Thyroid gland (tissue), 4 donors: ENCODE measurements at regions not wholly inside any gene's neighbourhood (a gene's known extent, or its start where the extent isn't known, plus 50 kb on each side); places are given as distances from the start of the nearest gene placed in this dataset.

Source experiments
- DNase-seq, 2 donors: peaks; one replicate each; pipeline ENCODE4 v3.0.0-alpha.2; 2019
- H3K27ac ChIP-seq, 3 donors: fragments of 200-600 bp; sonication (generic); 1 replicate in 2 of 3; 2 replicates in 1 of 3; pipeline ENCODE4 v1.5.1; 2016 to 2019; ENCODE audit warnings: mild to moderate bottlenecking in 1 of 3, moderate library complexity in 1 of 3
- H3K27me3 ChIP-seq: fragments of 200-600 bp; sonication (generic); one replicate; pipeline ENCODE4 v1.5.1; 2019
- H3K36me3 ChIP-seq, 2 donors: fragments of 200-600 bp; sonication (generic); one replicate each; pipeline ENCODE4 v1.5.1; 2016 to 2019
- H3K4me1 ChIP-seq, 2 donors: fragments of 200-600 bp; sonication (generic); one replicate each; pipeline ENCODE4 v1.5.1; 2017 to 2019
- H3K4me3 ChIP-seq, 3 donors: fragments of 200-600 bp; sonication (generic); replicated peaks in 1 of 3; 1 replicate in 2 of 3; 2 replicates in 1 of 3; pipeline ENCODE4 v1.5.1; 2016; ENCODE audit warnings: mild to moderate bottlenecking in 1 of 3
- H3K9me3 ChIP-seq: fragments of 200-600 bp; sonication (generic); one replicate; pipeline ENCODE4 v1.5.1; 2017
- CTCF ChIP-seq, 6 experiments: fragments of 200-600 bp in 3 of 6; fragments of 450-650 bp in 3 of 6; sonication (generic) in 3 of 6; IDR thresholded peaks; one replicate each; pipeline ENCODE4 v1.5.1; 2016 to 2019; ENCODE audit warnings: antibody characterized with exemption in 6 of 6, mild to moderate bottlenecking in 2 of 6, inconsistent platforms in 1 of 6, moderate library complexity in 1 of 6
- POLR2A ChIP-seq, 2 donors: fragments of 450-650 bp; IDR thresholded peaks; one replicate each; pipeline ENCODE4 v1.6.1; 2017; ENCODE audit warnings: antibody characterized with exemption in 2 of 2, mild to moderate bottlenecking in 2 of 2, moderate library complexity in 1 of 2
- WGBS, 2 donors: methylation state at CpG; one replicate each; pipeline ENCODE4 v1.1.5; 2017; 5-methylcytosine and 5-hydroxymethylcytosine counted together
- intact Hi-C: fragments of 100-400 bp; cut with DNase I; formaldehyde crosslinking; loops from one replicate; pipeline ENCODE4 v1.15.1; 2023

GRCh38 chr3:21826416-21826815 lies 75.4 kb upstream of the ZNF385D start:
- Histone ChIP-seq H3K9me3 (no peaks in the 10 kb centered on the region), H3K27ac (no peak overlapping the region), H3K4me3 (no peak overlapping the region), H3K27me3 (no peaks in the 10 kb centered on the region), H3K36me3 (no peaks in the 10 kb centered on the region), H3K4me1 (no peaks in the 10 kb centered on the region)
- DNase-seq, result no peak
- 45 to 63% methylated on average over 1 of the region's 1 CpG for WGBS, 2 donors
- TF ChIP-seq CTCF (IDR thresholded peaks at IDR 0.05) (no peak), POLR2A (IDR thresholded peaks at IDR 0.05) (no peak)
- intact Hi-C loops, result no loop called here

GRCh38 chr3:21830541-21830940 lies 79.5 kb upstream of the ZNF385D start:
- TF ChIP-seq CTCF (IDR thresholded peaks at IDR 0.05), result no peak
- TF ChIP-seq POLR2A (IDR thresholded peaks at IDR 0.05), result no peak
- intact Hi-C loops, result no loop called here
- H3K4me3 ChIP-seq, result no peak overlapping the region
- no peaks in the 10 kb centered on the region for H3K36me3 ChIP-seq
- H3K9me3 ChIP-seq, result no peaks in the 10 kb centered on the region
- no peak for DNase-seq
- H3K27me3 ChIP-seq, result no peaks in the 10 kb centered on the region
- H3K4me1 ChIP-seq, result no peaks in the 10 kb centered on the region
- H3K27ac ChIP-seq, result no peak overlapping the region
- 87 to 90% methylated on average over 2 of the region's 2 CpGs for WGBS, 2 donors

- DNase-seq, result no peak
- H3K27me3 ChIP-seq, result no peaks in the 10 kb centered on the region
- WGBS, 2 donors, result 90 to 91% methylated on average over 2 of the region's 2 CpGs
- no peaks in the 10 kb centered on the region for H3K9me3 ChIP-seq
- no peak overlapping the region for H3K4me3 ChIP-seq
- no peaks in the 10 kb centered on the region for H3K4me1 ChIP-seq
- H3K36me3 ChIP-seq, result no peaks in the 10 kb centered on the region
- H3K27ac ChIP-seq, result no peak overlapping the region
- intact Hi-C loops, result no loop called here
- TF ChIP-seq CTCF (IDR thresholded peaks at IDR 0.05) (no peak), POLR2A (IDR thresholded peaks at IDR 0.05) (no peak)
Observed at GRCh38 chr3:21835264-21835663, 84.3 kb upstream of the ZNF385D start.

- intact Hi-C loops, result no loop called here
- H3K36me3 ChIP-seq, result no peaks in the 10 kb centered on the region
- H3K27ac ChIP-seq, result no peak overlapping the region
- no peaks in the 10 kb centered on the region for H3K4me1 ChIP-seq
- WGBS, 2 donors, result 94% methylated on average over 4 of the region's 4 CpGs
- no peaks in the 10 kb centered on the region for H3K27me3 ChIP-seq
- no peaks in the 10 kb centered on the region for H3K9me3 ChIP-seq
- TF ChIP-seq CTCF (IDR thresholded peaks at IDR 0.05) (no peak), POLR2A (IDR thresholded peaks at IDR 0.05) (no peak)
- no peak for DNase-seq
- no peak overlapping the region for H3K4me3 ChIP-seq
Observed at GRCh38 chr3:21836227-21836626, 85.2 kb upstream of the ZNF385D start.

- Histone ChIP-seq H3K4me3 (no peak overlapping the region), H3K4me1 (no peaks in the 10 kb centered on the region), H3K9me3 (no peaks in the 10 kb centered on the region), H3K36me3 (no peaks in the 10 kb centered on the region), H3K27ac (no peak overlapping the region), H3K27me3 (no peaks in the 10 kb centered on the region)
- intact Hi-C loops, result no loop called here
- TF ChIP-seq CTCF (IDR thresholded peaks at IDR 0.05), result no peak
- TF ChIP-seq POLR2A (IDR thresholded peaks at IDR 0.05), result no peak
- 63 to 71% methylated on average over 1 of the region's 1 CpG for WGBS, 2 donors
- DNase-seq, result no peak
Observed at GRCh38 chr3:21839176-21839575, 88.2 kb upstream of the ZNF385D start.
